Endothelial cell of umbilical vein (primary cell): ENCODE measurements at regions not wholly inside any gene's neighbourhood (a gene's known extent, or its start where the extent isn't known, plus 50 kb on each side); places are given as distances from the start of the nearest gene placed in this dataset.

ENCODE experiments used
- BruUV-seq: library from RNA; stranded (reverse); fragments of 400-500 nt; replicated peaks from 2 replicates; lab custom pipeline; 2021; lab: Mats Ljungman, UMichigan
- CTCF ChIA-PET: fragments of 300-600, 350-600 bp; sonication (Branson Sonifier 250); formaldehyde crosslinking; loops from one replicate; lab custom pipeline; 2021; ENCODE audit warnings: antibody characterized with exemption, inconsistent platforms; lab: Charles Lee
- POLR2A ChIA-PET: fragments of 300-600, 350-600 bp; sonication (Branson Sonifier 250); formaldehyde crosslinking; loops from one replicate; lab custom pipeline; 2021; ENCODE audit warnings: antibody characterized with exemption, inconsistent platforms; lab: Charles Lee
- DNase-seq: peaks from one replicate; pipeline ENCODE4 v3.0.0-alpha.2; 2011; ENCODE audit warnings: low read depth, low spot score
- FAIRE-seq: peaks from 2 replicates; lab custom pipeline; 2011; peaks lifted over from hg19 to GRCh38; lab: Jason Lieb, UNC
- H2AFZ ChIP-seq: 2 replicates; pipeline ENCODE4 v1.6.0; 2012; ENCODE audit warnings: low read depth, low read length, control low read depth, inconsistent platforms
- H3K27ac ChIP-seq: 2 replicates; pipeline ENCODE4 v1.5.1; 2011; ENCODE audit warnings: low read depth, mild to moderate bottlenecking, control low read depth, low read length, moderate library complexity; ENCODE audit not compliant: insufficient read depth
- H3K27me3 ChIP-seq, 2 experiments: 2 replicates each; pipeline versions ENCODE4 v1.6.0 to v1.6.1; 2011; ENCODE audit warnings: low read length in 2 of 2, mixed read lengths in 1 of 2; ENCODE audit not compliant: control insufficient read depth in 2 of 2, insufficient read depth in 2 of 2
- H3K36me3 ChIP-seq, 2 experiments: 2 replicates in 1 of 2; 3 replicates in 1 of 2; pipeline ENCODE4 v1.5.1; 2011; ENCODE audit warnings: low read length in 2 of 2, mild to moderate bottlenecking in 1 of 2, moderate library complexity in 1 of 2; ENCODE audit not compliant: control insufficient read depth in 2 of 2, insufficient read depth in 2 of 2; ENCODE audit errors: extremely low read depth in 1 of 2
- H3K4me1 ChIP-seq: 3 replicates; pipeline ENCODE4 v1.5.1; 2011; ENCODE audit warnings: mild to moderate bottlenecking, low read length; ENCODE audit not compliant: control insufficient read depth, insufficient read depth; ENCODE audit errors: extremely low read depth
- H3K4me2 ChIP-seq: 2 replicates; pipeline ENCODE4 v1.6.1; 2011; ENCODE audit warnings: low read length, control low read depth, mixed read lengths; ENCODE audit not compliant: insufficient read depth
- H3K4me3 ChIP-seq, 3 experiments: fragments of 200-600 bp in 1 of 3; sonication (generic), shearing (Covaris generic) in 1 of 3; replicated peaks in 1 of 3; 2 replicates each; pipeline ENCODE4 v1.5.1; 2011 to 2016; ENCODE audit warnings: control low read depth in 3 of 3, low read length in 3 of 3, mild to moderate bottlenecking in 2 of 3, inconsistent platforms in 1 of 3, low read depth in 1 of 3, moderate library complexity in 1 of 3; ENCODE audit not compliant: insufficient read depth in 1 of 3
- H3K79me2 ChIP-seq: 2 replicates; pipeline ENCODE4 v1.6.0; 2012; ENCODE audit warnings: low read length, inconsistent platforms; ENCODE audit not compliant: control insufficient read depth, insufficient read depth
- H3K9ac ChIP-seq: replicated peaks from 2 replicates; pipeline ENCODE3; 2011; ENCODE audit warnings: low read length, control low read depth; ENCODE audit not compliant: insufficient read depth; ENCODE audit errors: extremely low read depth
- H3K9me1 ChIP-seq: replicated peaks from 3 replicates; pipeline ENCODE4 v1.6.0; 2011; ENCODE audit warnings: mild to moderate bottlenecking, low read length; ENCODE audit not compliant: control insufficient read depth, insufficient read depth; ENCODE audit errors: extremely low read depth
- H3K9me3 ChIP-seq: replicated peaks from 2 replicates; pipeline ENCODE4 v1.5.1; 2012; ENCODE audit warnings: low read length, inconsistent platforms; ENCODE audit not compliant: control insufficient read depth, insufficient read depth
- H4K20me1 ChIP-seq: replicated peaks from 2 replicates; pipeline ENCODE3; 2011; ENCODE audit warnings: mild to moderate bottlenecking, low read length; ENCODE audit not compliant: control insufficient read depth, insufficient read depth; ENCODE audit errors: extremely low read depth
- EZH2 ChIP-seq: IDR thresholded peaks from 2 replicates; pipeline ENCODE4 v1.6.1; 2012; ENCODE audit warnings: borderline replicate concordance, low read depth, mild to moderate bottlenecking, moderate library complexity, low read length, inconsistent platforms; ENCODE audit not compliant: severe bottlenecking
- FOS ChIP-seq: IDR thresholded peaks from 2 replicates; pipeline ENCODE4 v1.6.1; 2011; ENCODE audit warnings: mild to moderate bottlenecking, low read length, moderate library complexity, borderline replicate concordance; ENCODE audit not compliant: insufficient read depth
- GATA2 ChIP-seq: IDR thresholded peaks from 2 replicates; pipeline ENCODE4 v1.7.0; 2011; ENCODE audit warnings: low read depth, mild to moderate bottlenecking, moderate library complexity, mixed read lengths, low read length; ENCODE audit not compliant: insufficient read length, insufficient read depth
- JUN ChIP-seq: IDR thresholded peaks from 2 replicates; pipeline ENCODE4 v1.6.1; 2011; ENCODE audit warnings: borderline replicate concordance, low read depth; ENCODE audit not compliant: insufficient read length, insufficient read depth
- MYC ChIP-seq: IDR thresholded peaks from one replicate; pipeline ENCODE4 v1.6.1; 2011; ENCODE audit warnings: mild to moderate bottlenecking, low read depth, low read length
- POLR2A ChIP-seq: IDR thresholded peaks from 2 replicates; pipeline ENCODE4 v1.6.1; 2012; ENCODE audit warnings: low read depth, mild to moderate bottlenecking, control low read depth, low read length
- POLR2AphosphoS5 ChIP-seq: IDR thresholded peaks from 2 replicates; pipeline ENCODE4 v1.6.1; 2012; ENCODE audit warnings: low read depth, mild to moderate bottlenecking, control low read depth, low read length, moderate library complexity; ENCODE audit not compliant: insufficient read depth
- dilution Hi-C: fragments of 300-500 bp; cut with MboI; formaldehyde crosslinking; loops from one replicate; pipeline ENCODE4 v1.15.0; 2019; ENCODE audit warnings: low sequenced_read_pairs; ENCODE audit not compliant: extremely low pct_ligation_motif_present
- intact Hi-C: fragments of 100-400 bp; cut with micrococcal nuclease; formaldehyde crosslinking; loops from one replicate; pipeline ENCODE4 v1.10.0; 2022
- TF ChIP-seq, protein P1 (sequence below): IDR thresholded peaks from 2 replicates; pipeline ENCODE4 v1.6.1; 2011; ENCODE audit not compliant: insufficient read depth, insufficient read length
- TF ChIP-seq, protein P2 (sequence below), 2 donors: IDR thresholded peaks; 1 replicate in 1 of 2; 2 replicates in 1 of 2; pipeline ENCODE4 v1.5.1; 2011; ENCODE audit warnings: low read length in 2 of 2, mild to moderate bottlenecking in 2 of 2, moderate library complexity in 2 of 2, control low read depth in 1 of 2, inconsistent platforms in 1 of 2, low read depth in 1 of 2; ENCODE audit not compliant: insufficient read depth in 1 of 2; ENCODE audit errors: extremely low read depth in 1 of 2

GRCh38 chr2:3135676-3136075, 241.9 kb downstream of the EIPR1 start:
- H3K9me3 ChIP-seq, result no peaks in the 10 kb centered on the region
- FAIRE-seq (no peak), DNase-seq (no peak)
- no peak overlapping the region for H3K9ac ChIP-seq
- no peaks in the 10 kb centered on the region for H3K27me3 ChIP-seq
- no peaks in the 10 kb centered on the region for H4K20me1 ChIP-seq
- POLR2A ChIA-PET, result no interaction called here
- BruUV-seq, result no TSS peak
- no peak overlapping the region for H3K4me3 ChIP-seq
- TF ChIP-seq GATA2 (no peak), JUN (no peak), POLR2AphosphoS5 (no peak), FOS (no peak), POLR2A (no peak), MYC (no peak), EZH2 (no peak)
- TF ChIP-seq, protein P1, sequence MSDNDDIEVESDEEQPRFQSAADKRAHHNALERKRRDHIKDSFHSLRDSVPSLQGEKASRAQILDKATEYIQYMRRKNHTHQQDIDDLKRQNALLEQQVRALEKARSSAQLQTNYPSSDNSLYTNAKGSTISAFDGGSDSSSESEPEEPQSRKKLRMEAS, result no peak
- TF ChIP-seq, protein P2, sequence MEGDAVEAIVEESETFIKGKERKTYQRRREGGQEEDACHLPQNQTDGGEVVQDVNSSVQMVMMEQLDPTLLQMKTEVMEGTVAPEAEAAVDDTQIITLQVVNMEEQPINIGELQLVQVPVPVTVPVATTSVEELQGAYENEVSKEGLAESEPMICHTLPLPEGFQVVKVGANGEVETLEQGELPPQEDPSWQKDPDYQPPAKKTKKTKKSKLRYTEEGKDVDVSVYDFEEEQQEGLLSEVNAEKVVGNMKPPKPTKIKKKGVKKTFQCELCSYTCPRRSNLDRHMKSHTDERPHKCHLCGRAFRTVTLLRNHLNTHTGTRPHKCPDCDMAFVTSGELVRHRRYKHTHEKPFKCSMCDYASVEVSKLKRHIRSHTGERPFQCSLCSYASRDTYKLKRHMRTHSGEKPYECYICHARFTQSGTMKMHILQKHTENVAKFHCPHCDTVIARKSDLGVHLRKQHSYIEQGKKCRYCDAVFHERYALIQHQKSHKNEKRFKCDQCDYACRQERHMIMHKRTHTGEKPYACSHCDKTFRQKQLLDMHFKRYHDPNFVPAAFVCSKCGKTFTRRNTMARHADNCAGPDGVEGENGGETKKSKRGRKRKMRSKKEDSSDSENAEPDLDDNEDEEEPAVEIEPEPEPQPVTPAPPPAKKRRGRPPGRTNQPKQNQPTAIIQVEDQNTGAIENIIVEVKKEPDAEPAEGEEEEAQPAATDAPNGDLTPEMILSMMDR (IDR thresholded peaks at IDR 0.05; ENCODE audit: extremely low read depth in 1 of 2, insufficient read depth in 1 of 2, low read depth in 1 of 2, low read length in 2 of 2), result no peak
- CTCF ChIA-PET, result no interaction called here
- intact Hi-C loops (no loop called here), dilution Hi-C loops (no loop called here)
- no peak overlapping the region for H3K27ac ChIP-seq
- no peaks in the 10 kb centered on the region for H3K4me1 ChIP-seq
- no peak overlapping the region for H2AFZ ChIP-seq
- H3K4me2 ChIP-seq, result no peak overlapping the region
- no peaks in the 10 kb centered on the region for H3K36me3 ChIP-seq
- no peaks in the 10 kb centered on the region for H3K9me1 ChIP-seq
- H3K79me2 ChIP-seq, result no peaks in the 10 kb centered on the region
